Caco-2 (cell line): ENCODE measurements at regions not wholly inside any gene's neighbourhood (a gene's known extent, or its start where the extent isn't known, plus 50 kb on each side); places are given as distances from the start of the nearest gene placed in this dataset.

ENCODE experiments used
- BruUV-seq: library from RNA; stranded (reverse); fragments of 400-500 nt; replicated peaks from 2 replicates; lab custom pipeline; 2021; lab: Mats Ljungman, UMichigan
- CTCF ChIA-PET: fragments of 300-600 bp; sonication (Branson Sonifier 250); formaldehyde crosslinking; loops from one replicate; lab custom pipeline; 2022; ENCODE audit warnings: antibody characterized with exemption; lab: Charles Lee
- POLR2A ChIA-PET: fragments of 300-600 bp; sonication (Branson Sonifier 250); formaldehyde crosslinking; loops from one replicate; lab custom pipeline; 2022; ENCODE audit warnings: antibody characterized with exemption; lab: Charles Lee
- DNase-seq, 2 experiments: peaks; one replicate each; pipeline versions ENCODE4 v3.0.0 to v3.0.0-alpha.2; 2020 to 2022
- H3K27me3 ChIP-seq: replicated peaks from 2 replicates; pipeline ENCODE4 v1.6.0; 2011; ENCODE audit warnings: low read length; ENCODE audit not compliant: control insufficient read depth, insufficient read depth
- H3K36me3 ChIP-seq: 2 replicates; pipeline ENCODE4 v1.5.1; 2011; ENCODE audit warnings: low read length; ENCODE audit not compliant: control insufficient read depth, insufficient read depth
- H3K4me1 ChIP-seq: fragments of 250-450 bp; sonication (Bioruptor Pico); 2 replicates; pipeline ENCODE4 v1.5.1; 2020; ENCODE audit warnings: mild to moderate bottlenecking
- H3K4me3 ChIP-seq: 2 replicates; pipeline ENCODE4 v1.5.1; 2011; ENCODE audit warnings: low read depth, mild to moderate bottlenecking, control low read depth, low read length
- H3K9me3 ChIP-seq: fragments of 250-450 bp; sonication (Bioruptor Pico); 2 replicates; pipeline ENCODE4 v1.5.1; 2020; ENCODE audit warnings: mild to moderate bottlenecking, moderate library complexity
- H3K27ac Mint-ChIP-seq: one replicate; pipeline ENCODE4 v1.8.0; 2022; ENCODE audit warnings: mixed read lengths; ENCODE audit not compliant: unreplicated experiment
- H3K27me3 Mint-ChIP-seq: one replicate; pipeline ENCODE4 v1.8.0; 2022; ENCODE audit warnings: mixed read lengths; ENCODE audit not compliant: insufficient read depth, unreplicated experiment
- H3K36me3 Mint-ChIP-seq: one replicate; pipeline ENCODE4 v1.8.0; 2022; ENCODE audit warnings: mild to moderate bottlenecking, mixed read lengths; ENCODE audit not compliant: insufficient read depth, unreplicated experiment
- H3K4me1 Mint-ChIP-seq: one replicate; pipeline ENCODE4 v1.8.0; 2022; ENCODE audit warnings: low read depth, mixed read lengths; ENCODE audit not compliant: unreplicated experiment
- H3K4me3 Mint-ChIP-seq: one replicate; pipeline ENCODE4 v1.8.0; 2022; ENCODE audit warnings: mild to moderate bottlenecking, moderate library complexity, mixed read lengths; ENCODE audit not compliant: unreplicated experiment
- H3K9me3 Mint-ChIP-seq: one replicate; pipeline ENCODE4 v1.8.0; 2022; ENCODE audit warnings: mixed read lengths; ENCODE audit not compliant: unreplicated experiment
- intact Hi-C: fragments of 100-400 bp; cut with micrococcal nuclease; formaldehyde crosslinking; loops from one replicate; pipeline ENCODE4 v1.10.0; 2022; ENCODE audit not compliant: unreplicated experiment
- TF ChIP-seq, protein P1 (sequence below), 2 experiments: fragments of 200-600 bp in 1 of 2; IDR thresholded peaks; 1 replicate in 1 of 2; 2 replicates in 1 of 2; pipeline versions ENCODE4 v1.5.1 to v1.8.0; 2011 to 2022; ENCODE audit warnings: antibody characterized with exemption in 1 of 2, control low read depth in 1 of 2, inconsistent platforms in 1 of 2, low read depth in 1 of 2, low read length in 1 of 2, mild to moderate bottlenecking in 1 of 2, moderate library complexity in 1 of 2; ENCODE audit not compliant: insufficient read depth in 1 of 2, severe bottlenecking in 1 of 2, unreplicated experiment in 1 of 2

DNA sequence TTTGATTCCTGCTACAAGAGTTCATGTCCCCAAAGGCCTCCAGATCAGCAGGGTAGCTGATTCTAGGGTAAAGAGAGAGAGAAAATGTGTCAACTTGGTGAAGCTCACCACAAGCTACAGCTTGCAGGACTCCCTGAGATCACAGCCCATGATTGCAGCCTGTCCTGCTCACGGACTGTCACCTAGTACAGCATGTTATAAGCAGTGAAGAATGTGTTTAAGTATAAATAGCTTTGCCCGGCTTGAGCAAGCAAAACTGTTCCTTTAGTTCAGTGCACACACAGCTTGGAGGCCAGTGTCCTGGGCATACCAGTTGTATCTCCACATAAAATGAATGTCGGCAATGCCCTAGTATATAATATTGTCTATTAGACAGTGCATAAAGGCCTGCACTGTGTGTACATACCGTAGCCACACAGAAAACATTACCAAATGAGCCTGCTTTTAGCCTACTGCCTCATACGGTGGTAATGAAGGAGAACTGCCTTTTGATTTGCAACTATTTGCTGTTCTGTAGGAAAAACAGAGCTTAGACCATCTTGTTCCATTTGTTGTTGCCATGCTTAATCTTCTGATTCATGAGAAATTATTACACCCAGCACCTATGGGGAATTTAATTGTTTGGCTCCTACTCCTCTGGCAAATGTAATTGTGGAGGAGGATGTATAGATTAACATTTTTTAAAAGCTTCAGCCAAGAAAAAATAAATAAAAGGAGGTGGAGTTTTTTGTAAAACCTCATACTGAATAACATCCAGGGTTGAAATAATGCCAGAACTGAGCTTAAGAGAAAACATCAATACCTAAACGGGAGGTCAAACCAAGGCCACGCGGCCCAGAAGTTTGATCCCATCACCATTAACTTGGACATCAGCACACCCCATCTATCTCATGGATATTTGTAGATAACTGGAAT, 108.1 kb upstream of the G2E3 start:
- BruUV-seq, result no TSS peak
- Mint-ChIP-seq H3K9me3 (no peaks in the 10 kb centered on the region), H3K27ac (no peak overlapping the region), H3K36me3 (no peaks in the 10 kb centered on the region), H3K27me3 (no peaks in the 10 kb centered on the region), H3K4me1 (no peaks in the 10 kb centered on the region), H3K4me3 (no peak overlapping the region)
- ChIA-PET POLR2A (no interaction called here), CTCF (no interaction called here)
- no peaks in the 10 kb centered on the region for H3K9me3 ChIP-seq
- no peaks in the 10 kb centered on the region for H3K36me3 ChIP-seq
- H3K27me3 ChIP-seq, result no peaks in the 10 kb centered on the region
- DNase-seq, result no peak
- TF ChIP-seq, protein P1, sequence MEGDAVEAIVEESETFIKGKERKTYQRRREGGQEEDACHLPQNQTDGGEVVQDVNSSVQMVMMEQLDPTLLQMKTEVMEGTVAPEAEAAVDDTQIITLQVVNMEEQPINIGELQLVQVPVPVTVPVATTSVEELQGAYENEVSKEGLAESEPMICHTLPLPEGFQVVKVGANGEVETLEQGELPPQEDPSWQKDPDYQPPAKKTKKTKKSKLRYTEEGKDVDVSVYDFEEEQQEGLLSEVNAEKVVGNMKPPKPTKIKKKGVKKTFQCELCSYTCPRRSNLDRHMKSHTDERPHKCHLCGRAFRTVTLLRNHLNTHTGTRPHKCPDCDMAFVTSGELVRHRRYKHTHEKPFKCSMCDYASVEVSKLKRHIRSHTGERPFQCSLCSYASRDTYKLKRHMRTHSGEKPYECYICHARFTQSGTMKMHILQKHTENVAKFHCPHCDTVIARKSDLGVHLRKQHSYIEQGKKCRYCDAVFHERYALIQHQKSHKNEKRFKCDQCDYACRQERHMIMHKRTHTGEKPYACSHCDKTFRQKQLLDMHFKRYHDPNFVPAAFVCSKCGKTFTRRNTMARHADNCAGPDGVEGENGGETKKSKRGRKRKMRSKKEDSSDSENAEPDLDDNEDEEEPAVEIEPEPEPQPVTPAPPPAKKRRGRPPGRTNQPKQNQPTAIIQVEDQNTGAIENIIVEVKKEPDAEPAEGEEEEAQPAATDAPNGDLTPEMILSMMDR (IDR thresholded peaks at IDR 0.05; ENCODE audit: insufficient read depth in 1 of 2, low read depth in 1 of 2, low read length in 1 of 2, severe bottlenecking in 1 of 2, unreplicated experiment in 1 of 2), result no peak
- intact Hi-C loops, result no loop called here
- H3K4me1 ChIP-seq, result no peaks in the 10 kb centered on the region
- H3K4me3 ChIP-seq, result no peak overlapping the region

DNA sequence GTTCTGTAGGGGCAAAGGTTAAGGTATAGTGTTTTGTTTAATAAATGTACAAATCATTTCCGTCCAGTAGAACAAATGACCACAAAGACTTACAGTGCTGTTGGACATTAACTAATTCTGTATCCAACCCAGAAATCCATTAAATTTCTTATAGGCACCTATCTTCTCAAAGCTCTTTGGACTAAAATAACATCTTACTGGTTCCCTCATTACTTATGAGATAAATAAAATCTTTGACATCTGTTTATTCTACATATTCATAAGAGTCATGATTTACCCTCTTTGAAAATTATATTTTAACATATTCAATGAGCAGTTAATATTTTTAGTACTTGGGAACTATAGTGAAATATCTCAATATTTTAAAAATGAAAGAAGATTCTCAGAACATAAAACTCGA, 102.7 kb upstream of the G2E3 start:
- Mint-ChIP-seq H3K9me3 (no peaks in the 10 kb centered on the region), H3K4me3 (no peak overlapping the region), H3K27ac (no peak overlapping the region), H3K36me3 (no peaks in the 10 kb centered on the region), H3K27me3 (no peaks in the 10 kb centered on the region), H3K4me1 (no peaks in the 10 kb centered on the region)
- ChIA-PET CTCF (no interaction called here), POLR2A (no interaction called here)
- intact Hi-C loops, result no loop called here
- no peaks in the 10 kb centered on the region for H3K9me3 ChIP-seq
- H3K27me3 ChIP-seq, result no peaks in the 10 kb centered on the region
- no peaks in the 10 kb centered on the region for H3K4me1 ChIP-seq
- TF ChIP-seq, protein P1 (IDR thresholded peaks at IDR 0.05; ENCODE audit: insufficient read depth in 1 of 2, low read depth in 1 of 2, low read length in 1 of 2, severe bottlenecking in 1 of 2, unreplicated experiment in 1 of 2), result no peak
- H3K4me3 ChIP-seq, result no peak overlapping the region
- no peak for DNase-seq
- H3K36me3 ChIP-seq, result no peaks in the 10 kb centered on the region
- no TSS peak for BruUV-seq

DNA sequence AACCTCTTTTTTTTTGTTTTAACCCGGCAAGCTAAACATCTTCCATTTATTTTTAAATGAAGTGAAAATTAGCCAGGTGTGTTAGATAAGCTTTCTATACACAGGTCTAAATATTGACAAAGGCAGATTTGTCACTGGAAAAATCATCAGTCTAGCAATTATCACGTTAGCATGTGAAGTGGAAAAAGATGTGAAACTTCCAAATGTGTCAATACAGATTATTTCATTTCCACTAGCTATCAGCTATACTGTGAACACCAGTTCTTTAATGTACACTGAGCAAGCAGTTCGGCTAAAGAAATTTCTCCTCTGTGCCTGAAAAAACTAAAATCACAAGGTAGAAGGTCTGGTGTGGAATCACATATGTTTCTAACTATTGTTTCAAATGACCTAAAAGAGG, 96.6 kb upstream of the G2E3 start:
- POLR2A ChIA-PET, result no interaction called here
- intact Hi-C loops, result loop anchor here (5.0 kb wide), 1 partner anchor 60 kb away; no protein-coding TSS in a partner anchor
- CTCF ChIA-PET, result no interaction called here

More for the DNA sequence above, 96.6 kb upstream of the G2E3 start:
- no peak overlapping the region for H3K4me3 ChIP-seq
- H3K4me3 Mint-ChIP-seq, result no peak overlapping the region
- H3K4me1 Mint-ChIP-seq, result no peaks in the 10 kb centered on the region
- no TSS peak for BruUV-seq
- no peaks in the 10 kb centered on the region for H3K27me3 Mint-ChIP-seq
- H3K36me3 Mint-ChIP-seq, result no peaks in the 10 kb centered on the region
- H3K4me1 ChIP-seq, result no peaks in the 10 kb centered on the region
- DNase-seq, result no peak
- no peaks in the 10 kb centered on the region for H3K9me3 ChIP-seq
- no peaks in the 10 kb centered on the region for H3K36me3 ChIP-seq
- no peaks in the 10 kb centered on the region for H3K27me3 ChIP-seq
- TF ChIP-seq, protein P1 (IDR thresholded peaks at IDR 0.05; ENCODE audit: insufficient read depth in 1 of 2, low read depth in 1 of 2, low read length in 1 of 2, severe bottlenecking in 1 of 2, unreplicated experiment in 1 of 2), result no peak
- H3K27ac Mint-ChIP-seq, result no peak overlapping the region
- no peaks in the 10 kb centered on the region for H3K9me3 Mint-ChIP-seq
